Activated B cell treated with CpG ODN at 0.5 μM for 24 hours (primary cell): ENCODE measurements at regions not wholly inside any gene's neighbourhood (a gene's known extent, or its start where the extent isn't known, plus 50 kb on each side); places are given as distances from the start of the nearest gene placed in this dataset.

Experiments
- ATAC-seq: fragments of 200-7000 bp; cut with Tn5 transposase; one replicate; pipeline ENCODE4 v1.10.0; 2021; ENCODE audit warnings: low read depth, mild to moderate bottlenecking, moderate library complexity
- CTCF ChIA-PET: fragments of 350-600 bp; sonication (Branson Sonifier 250); formaldehyde crosslinking; loops from one replicate; lab custom pipeline; 2021; ENCODE audit warnings: antibody characterized with exemption; lab: Charles Lee
- POLR2A ChIA-PET: fragments of 350-600 bp; sonication (Branson Sonifier 250); formaldehyde crosslinking; loops from one replicate; lab custom pipeline; 2021; ENCODE audit warnings: antibody characterized with exemption; lab: Charles Lee
- DNase-seq: peaks from one replicate; pipeline ENCODE4 v3.0.0; 2022
- H3K27ac Mint-ChIP-seq: one replicate; pipeline ENCODE4 v1.8.0; 2020; ENCODE audit warnings: mixed read lengths
- H3K27me3 Mint-ChIP-seq: one replicate; pipeline ENCODE4 v1.8.0; 2021; ENCODE audit warnings: mixed read lengths
- H3K36me3 Mint-ChIP-seq: one replicate; pipeline ENCODE4 v1.8.0; 2021; ENCODE audit warnings: low read depth, mixed read lengths
- H3K4me1 Mint-ChIP-seq: one replicate; pipeline ENCODE4 v1.8.0; 2021; ENCODE audit warnings: mixed read lengths
- H3K4me3 Mint-ChIP-seq: one replicate; pipeline ENCODE4 v1.8.0; 2020; ENCODE audit warnings: mild to moderate bottlenecking, mixed read lengths
- H3K9me3 Mint-ChIP-seq: one replicate; pipeline ENCODE4 v1.8.0; 2020; ENCODE audit warnings: mixed read lengths
- intact Hi-C: fragments of 100-400 bp; cut with micrococcal nuclease; formaldehyde crosslinking; loops from one replicate; pipeline ENCODE4 v1.15.1; 2024
- TF ChIP-seq, protein P1 (sequence below): fragments of 200-600 bp; IDR thresholded peaks from one replicate; pipeline ENCODE4 v1.8.0; 2022; ENCODE audit warnings: antibody characterized with exemption, mild to moderate bottlenecking

DNA sequence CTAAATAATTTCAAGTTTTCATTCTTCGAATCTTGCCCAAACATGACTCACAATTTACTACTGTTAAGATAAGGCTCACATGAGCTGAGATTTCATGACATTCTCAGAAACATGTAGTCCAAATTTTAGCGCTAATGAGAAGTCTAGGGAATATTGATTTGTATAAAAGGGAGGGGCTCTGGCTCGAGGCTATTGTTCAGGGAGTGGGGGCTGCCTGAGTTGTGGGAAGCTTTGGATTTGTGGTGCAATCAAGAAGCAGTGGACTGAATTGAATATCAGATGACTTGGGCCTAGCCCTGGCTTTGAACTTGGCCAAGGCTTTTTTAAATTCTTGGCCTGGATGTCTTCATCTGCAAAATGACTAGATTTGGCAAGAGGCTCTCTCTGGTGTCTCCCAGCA lies 674.9 kb upstream of the FANCL start:
- Mint-ChIP-seq H3K27me3 (peaks cover 4% of the 10 kb centered on the region), H3K9me3 (no peaks in the 10 kb centered on the region), H3K27ac (no peak overlapping the region), H3K4me1 (no peaks in the 10 kb centered on the region), H3K4me3 (no peak overlapping the region), H3K36me3 (no peaks in the 10 kb centered on the region)
- ChIA-PET CTCF (no interaction called here), POLR2A (no interaction called here)
- DNase-seq, result no peak
- intact Hi-C loops, result no loop called here
- ATAC-seq, result no peak
- TF ChIP-seq, protein P1, sequence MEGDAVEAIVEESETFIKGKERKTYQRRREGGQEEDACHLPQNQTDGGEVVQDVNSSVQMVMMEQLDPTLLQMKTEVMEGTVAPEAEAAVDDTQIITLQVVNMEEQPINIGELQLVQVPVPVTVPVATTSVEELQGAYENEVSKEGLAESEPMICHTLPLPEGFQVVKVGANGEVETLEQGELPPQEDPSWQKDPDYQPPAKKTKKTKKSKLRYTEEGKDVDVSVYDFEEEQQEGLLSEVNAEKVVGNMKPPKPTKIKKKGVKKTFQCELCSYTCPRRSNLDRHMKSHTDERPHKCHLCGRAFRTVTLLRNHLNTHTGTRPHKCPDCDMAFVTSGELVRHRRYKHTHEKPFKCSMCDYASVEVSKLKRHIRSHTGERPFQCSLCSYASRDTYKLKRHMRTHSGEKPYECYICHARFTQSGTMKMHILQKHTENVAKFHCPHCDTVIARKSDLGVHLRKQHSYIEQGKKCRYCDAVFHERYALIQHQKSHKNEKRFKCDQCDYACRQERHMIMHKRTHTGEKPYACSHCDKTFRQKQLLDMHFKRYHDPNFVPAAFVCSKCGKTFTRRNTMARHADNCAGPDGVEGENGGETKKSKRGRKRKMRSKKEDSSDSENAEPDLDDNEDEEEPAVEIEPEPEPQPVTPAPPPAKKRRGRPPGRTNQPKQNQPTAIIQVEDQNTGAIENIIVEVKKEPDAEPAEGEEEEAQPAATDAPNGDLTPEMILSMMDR, result no peak

GRCh38 chr2:58914733-58915505 lies 673.8 kb upstream of the FANCL start:
- CTCF ChIA-PET, result no interaction called here
- TF ChIP-seq, protein P1, result no peak
- H3K4me1 Mint-ChIP-seq, result no peaks in the 10 kb centered on the region
- H3K36me3 Mint-ChIP-seq, result no peaks in the 10 kb centered on the region
- POLR2A ChIA-PET, result no interaction called here
- no peak overlapping the region for H3K27ac Mint-ChIP-seq
- no peaks in the 10 kb centered on the region for H3K9me3 Mint-ChIP-seq
- intact Hi-C loops, result no loop called here
- ATAC-seq (no peak), DNase-seq (no peak)
- H3K4me3 Mint-ChIP-seq, result no peak overlapping the region
- peaks cover 2% of the 10 kb centered on the region for H3K27me3 Mint-ChIP-seq

- Mint-ChIP-seq H3K4me1 (no peaks in the 10 kb centered on the region), H3K4me3 (no peak overlapping the region), H3K27ac (no peak overlapping the region), H3K36me3 (no peaks in the 10 kb centered on the region), H3K27me3 (peaks cover under 1% of the 10 kb centered on the region), H3K9me3 (no peaks in the 10 kb centered on the region)
- POLR2A ChIA-PET, result no interaction called here
- TF ChIP-seq, protein P1, result no peak
- intact Hi-C loops, result no loop called here
- no peak for ATAC-seq
- CTCF ChIA-PET, result no interaction called here
- no peak for DNase-seq
Measured at GRCh38 chr2:58913082-58913726, 672.1 kb upstream of the FANCL start.

DNA sequence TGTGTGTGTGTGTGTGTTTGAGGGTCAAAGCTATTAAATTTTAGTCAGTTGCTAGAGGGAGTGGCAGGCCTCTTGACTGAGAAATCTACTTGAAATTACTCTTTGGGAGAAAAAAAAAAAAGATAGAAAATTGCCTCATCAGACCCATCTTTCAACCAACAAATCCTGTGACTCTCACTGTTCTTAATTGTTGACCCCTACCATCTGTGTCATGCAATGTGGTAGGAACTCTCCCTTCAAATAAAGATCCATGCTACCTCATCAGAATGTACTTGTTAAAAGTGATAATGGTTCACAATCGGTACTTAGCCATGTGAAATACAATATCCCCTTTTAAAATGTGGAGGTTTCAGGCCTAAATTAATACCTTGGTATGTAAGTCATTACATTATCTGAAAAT lies 670.8 kb upstream of the FANCL start:
- Mint-ChIP-seq H3K9me3 (no peaks in the 10 kb centered on the region), H3K27ac (no peak overlapping the region), H3K4me3 (no peak overlapping the region), H3K36me3 (no peaks in the 10 kb centered on the region), H3K4me1 (no peaks in the 10 kb centered on the region), H3K27me3 (no peaks in the 10 kb centered on the region)
- POLR2A ChIA-PET, result no interaction called here
- intact Hi-C loops, result no loop called here
- CTCF ChIA-PET, result no interaction called here
- DNase-seq (no peak), ATAC-seq (no peak)
- TF ChIP-seq, protein P1, result no peak

DNA sequence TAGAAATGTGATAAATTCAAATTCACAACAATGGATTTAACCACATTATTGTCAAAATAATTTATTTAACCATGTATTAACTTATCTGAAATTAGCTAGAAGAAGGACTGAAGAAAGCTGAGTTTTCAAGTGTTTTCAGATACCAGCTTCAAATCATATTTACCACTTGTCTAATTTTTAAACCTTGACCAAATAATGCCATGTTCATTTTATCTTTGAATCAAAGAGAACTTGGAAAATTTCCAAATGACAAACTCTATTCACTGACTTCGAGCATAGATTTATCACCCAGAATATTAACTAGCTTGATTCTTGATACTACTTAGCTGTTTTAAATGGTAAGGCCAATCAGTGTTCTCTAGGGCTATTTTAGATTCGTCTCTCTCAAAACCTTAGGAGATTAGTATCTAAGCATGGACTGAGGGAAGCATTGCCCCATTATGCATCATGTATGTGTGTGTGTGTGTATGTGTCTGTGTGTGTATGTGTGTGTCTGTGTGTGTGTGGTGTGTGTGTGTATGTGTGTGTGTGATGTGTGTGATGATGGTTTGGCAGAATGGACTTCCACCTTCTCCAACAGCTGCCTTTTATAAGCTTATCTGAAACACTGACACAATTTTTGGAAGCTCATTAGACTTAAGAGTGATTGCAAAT lies 667.5 kb upstream of the FANCL start:
- H3K36me3 Mint-ChIP-seq, result no peaks in the 10 kb centered on the region
- TF ChIP-seq, protein P1, result no peak
- no peak overlapping the region for H3K27ac Mint-ChIP-seq
- H3K4me3 Mint-ChIP-seq, result no peak overlapping the region
- DNase-seq (no peak), ATAC-seq (no peak)
- no peaks in the 10 kb centered on the region for H3K9me3 Mint-ChIP-seq
- H3K4me1 Mint-ChIP-seq, result no peaks in the 10 kb centered on the region
- no peaks in the 10 kb centered on the region for H3K27me3 Mint-ChIP-seq
- CTCF ChIA-PET, result no interaction called here
- intact Hi-C loops, result no loop called here
- POLR2A ChIA-PET, result no interaction called here
